SK-N-SH treated with all-trans-retinoic acid at 6 μM for 48 hours (cell line): ENCODE measurements at regions not wholly inside any gene's neighbourhood (a gene's known extent, or its start where the extent isn't known, plus 50 kb on each side); places are given as distances from the start of the nearest gene placed in this dataset.
"Not testable (repeated sequence)": the region's sequence is repeated elsewhere in the genome, so short reads cannot be mapped to it uniquely, and the experiment has no call there.

Experiments used
- ARNTL ChIP-seq: fragments of 450-650 bp; formaldehyde crosslinking; IDR thresholded peaks from 2 replicates; pipeline ENCODE4 v1.5.0; 2020; ENCODE audit warnings: low read depth, mild to moderate bottlenecking, moderate library complexity, borderline replicate concordance
- CREB5 ChIP-seq: fragments of 250-450 bp; sonication (Bioruptor Pico); IDR thresholded peaks from 2 replicates; pipeline ENCODE4 v1.5.1; 2020; ENCODE audit warnings: low read depth, mild to moderate bottlenecking, moderate library complexity
- ISL1 ChIP-seq: fragments of 250-450 bp; sonication (Bioruptor Pico); IDR thresholded peaks from 2 replicates; pipeline ENCODE4 v2.1.2; 2022; ENCODE audit warnings: mild to moderate bottlenecking, moderate library complexity
- OSR1 ChIP-seq: fragments of 250-450 bp; sonication (Bioruptor Pico); IDR thresholded peaks from 2 replicates; pipeline ENCODE4 v1.8.0; 2022; ENCODE audit warnings: moderate library complexity, mild to moderate bottlenecking, inconsistent platforms
- PATZ1 ChIP-seq: fragments of 250-450 bp; sonication (Bioruptor Pico); IDR thresholded peaks from 2 replicates; pipeline ENCODE4 v1.8.0; 2020; ENCODE audit warnings: mild to moderate bottlenecking, moderate library complexity, borderline replicate concordance
- TOX ChIP-seq: fragments of 250-450 bp; sonication (Bioruptor Pico); IDR thresholded peaks from 2 replicates; pipeline ENCODE4 v1.8.0; 2021; ENCODE audit warnings: mild to moderate bottlenecking, moderate library complexity, borderline replicate concordance
- ZFP30 ChIP-seq: fragments of 450-650 bp; formaldehyde crosslinking; IDR thresholded peaks from 2 replicates; pipeline ENCODE4 v1.5.0; 2022; ENCODE audit warnings: mild to moderate bottlenecking, moderate library complexity
- ZNF8 ChIP-seq: fragments of 450-650 bp; formaldehyde crosslinking; IDR thresholded peaks from 2 replicates; pipeline ENCODE4 v1.5.0; 2020; ENCODE audit warnings: mild to moderate bottlenecking, moderate library complexity

- TF ChIP-seq ZNF8 (CRISPR knock-in tag); CREB5 (CRISPR knock-in tag); ZFP30 (CRISPR knock-in tag); ISL1 (CRISPR knock-in tag); ARNTL; TOX (CRISPR knock-in tag); PATZ1; OSR1 (CRISPR knock-in tag): not testable (repeated sequence)
Observed at GRCh38 chr9:61122448-61122847, 67.4 kb upstream of the SPATA31A7 start.
